Body of pancreas (tissue), 4 donors: ENCODE measurements at regions not wholly inside any gene's neighbourhood (a gene's known extent, or its start where the extent isn't known, plus 50 kb on each side); places are given as distances from the start of the nearest gene placed in this dataset.
"Not testable (repeated sequence)": the region's sequence is repeated elsewhere in the genome, so short reads cannot be mapped to it uniquely, and the experiment has no call there.

ENCODE experiments used
- CTCF ChIP-seq, 7 experiments: fragments of 450-650 bp in 4 of 7; fragments of 200-600 bp in 3 of 7; sonication (generic) in 3 of 7; IDR thresholded peaks; one replicate each; pipeline ENCODE4 v1.5.1; 2016 to 2019; ENCODE audit warnings: antibody characterized with exemption in 7 of 7
- POLR2A ChIP-seq, 3 donors: fragments of 450-650 bp; IDR thresholded peaks; one replicate each; pipeline ENCODE4 v1.6.1; 2016; ENCODE audit warnings: antibody characterized with exemption in 3 of 3, mild to moderate bottlenecking in 2 of 3

GRCh38 chr9:40330958-40331357, 797.5 kb downstream of the FOXD4L6 start:
- TF ChIP-seq CTCF, POLR2A (IDR thresholded peaks at IDR 0.05): not testable (repeated sequence)
